ENCODE measurements at regions not wholly inside any gene's neighbourhood (a gene's known extent, or its start where the extent isn't known, plus 50 kb on each side); places are given as distances from the start of the nearest gene placed in this dataset.
"Not testable (repeated sequence)": the region's sequence is repeated elsewhere in the genome, so short reads cannot be mapped to it uniquely, and the experiment has no call there.

GRCh38 chr2:176575237-176575744 is 306.0 kb downstream of the MTX2 start:
- no peak for DNase-seq

GRCh38 chr2:176577054-176577453 is 307.8 kb downstream of the MTX2 start:
- DNase-seq = no peak

- not testable (repeated sequence) for DNase-seq
Observed at GRCh38 chr2:176578292-176578691, 309.1 kb downstream of the MTX2 start.

- no peak for DNase-seq
Observed at GRCh38 chr2:176579608-176580007, 310.4 kb downstream of the MTX2 start.

DNA sequence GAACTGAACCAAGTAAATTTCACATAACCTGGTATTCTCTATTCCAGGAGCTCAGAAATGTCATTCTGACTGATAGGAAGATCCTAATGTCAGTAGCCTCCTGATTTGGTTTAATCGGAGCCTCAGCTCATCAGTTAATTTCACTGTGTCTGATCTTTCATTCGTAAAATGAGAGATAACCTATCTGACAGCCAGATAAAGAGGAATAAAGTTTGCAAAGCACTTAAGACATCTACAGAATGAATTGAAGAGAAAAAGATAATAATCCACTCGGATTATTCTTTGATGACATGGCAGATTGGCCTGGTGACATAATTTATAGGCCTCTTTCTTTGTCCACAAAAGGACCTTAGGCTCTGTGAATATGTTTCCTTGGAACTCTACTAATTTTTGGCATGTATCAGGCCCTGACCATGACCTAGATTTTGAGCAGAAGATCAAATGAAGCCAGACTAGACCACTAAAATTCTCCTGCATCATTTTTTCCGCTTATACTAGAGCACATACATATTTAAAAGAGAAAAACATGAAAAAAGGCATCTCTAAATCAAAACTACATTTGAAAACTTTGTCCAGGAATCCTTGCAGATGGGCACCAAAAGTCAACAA is 312.4 kb downstream of the MTX2 start:
- no peak for DNase-seq

GRCh38 chr2:176582176-176582575 is 312.9 kb downstream of the MTX2 start:
- DNase-seq = no peak

DNA sequence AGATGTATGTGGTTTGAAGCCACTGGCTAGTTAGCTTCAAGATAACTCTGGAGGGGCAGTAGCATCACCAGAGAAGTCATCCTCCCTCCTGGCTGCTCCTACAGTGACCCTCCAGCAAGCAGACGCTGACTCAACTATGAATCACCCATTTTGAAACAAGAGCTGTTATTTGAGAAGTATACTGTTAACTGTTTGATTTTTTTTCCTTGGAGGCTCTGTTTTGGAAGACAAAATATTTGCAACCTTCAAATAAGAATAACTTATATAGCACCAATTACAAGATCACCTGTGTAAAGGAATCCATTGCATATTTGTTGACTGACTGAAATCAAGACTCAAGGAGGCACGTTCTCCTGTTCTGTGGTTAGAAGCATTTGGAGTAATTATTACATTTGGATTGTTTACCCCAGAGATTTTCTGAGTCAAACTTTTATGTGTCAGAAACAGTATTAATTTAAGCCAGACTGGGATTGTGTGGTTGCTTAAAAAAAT is 313.8 kb downstream of the MTX2 start:
- no peak for DNase-seq

GRCh38 chr2:176583607-176584006 is 314.4 kb downstream of the MTX2 start:
- no peak for DNase-seq

DNA sequence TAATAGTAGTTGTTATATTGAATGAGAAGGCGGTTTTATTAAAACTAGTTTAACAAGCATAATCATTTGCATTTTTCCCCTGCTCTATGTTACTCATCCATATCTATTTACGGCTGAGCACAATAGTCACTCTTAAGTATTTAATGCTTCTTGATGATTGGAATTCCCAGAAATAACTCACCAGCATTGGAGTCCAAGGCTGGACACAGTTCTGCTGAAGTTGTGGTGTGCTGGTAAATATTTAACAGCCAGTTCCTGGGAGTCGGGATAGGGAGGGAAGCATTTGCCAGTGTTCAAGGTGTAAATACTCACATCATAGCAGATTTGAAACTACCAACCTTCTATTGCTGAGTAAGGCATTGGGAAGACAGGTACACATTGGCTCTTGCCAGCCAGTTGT is 315.1 kb downstream of the MTX2 start:
- DNase-seq = no peak

GRCh38 chr2:176585291-176585690 is 316.0 kb downstream of the MTX2 start:
- no peak for DNase-seq

GRCh38 chr2:176585791-176586190 is 316.5 kb downstream of the MTX2 start:
- no peak for DNase-seq

GRCh38 chr2:176589287-176589686 is 320.0 kb downstream of the MTX2 start:
- DNase-seq = no peak

GRCh38 chr2:176589825-176590440 is 320.7 kb downstream of the MTX2 start:
- no peak for DNase-seq

- DNase-seq = no peak
Observed at GRCh38 chr2:176592216-176592615, 323.0 kb downstream of the MTX2 start.

- no peak for DNase-seq
Observed at GRCh38 chr2:176595986-176596385, 326.7 kb downstream of the MTX2 start.

GRCh38 chr2:176597916-176598315 is 328.7 kb downstream of the MTX2 start:
- no peak for DNase-seq

DNA sequence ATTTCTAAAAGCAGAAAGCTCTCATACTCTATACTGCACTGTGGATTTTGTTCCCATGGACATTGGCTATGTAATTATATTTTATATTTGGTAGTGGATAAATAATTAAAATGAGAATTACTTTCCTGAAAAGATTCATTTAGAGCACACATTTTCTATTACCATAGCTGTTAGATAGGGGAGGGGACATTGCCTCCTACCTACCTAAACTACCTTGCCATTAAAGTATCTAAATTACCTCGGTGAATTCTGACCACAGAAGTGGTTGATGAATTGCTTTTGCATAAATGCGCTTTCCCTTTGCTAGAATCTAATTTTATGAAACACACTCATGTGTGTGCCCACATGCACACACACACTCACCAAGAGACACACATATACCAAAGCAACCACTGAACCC is 329.1 kb downstream of the MTX2 start:
- DNase-seq = no peak

- no peak for DNase-seq
Observed at GRCh38 chr2:176599796-176600485, 330.7 kb downstream of the MTX2 start.

DNA sequence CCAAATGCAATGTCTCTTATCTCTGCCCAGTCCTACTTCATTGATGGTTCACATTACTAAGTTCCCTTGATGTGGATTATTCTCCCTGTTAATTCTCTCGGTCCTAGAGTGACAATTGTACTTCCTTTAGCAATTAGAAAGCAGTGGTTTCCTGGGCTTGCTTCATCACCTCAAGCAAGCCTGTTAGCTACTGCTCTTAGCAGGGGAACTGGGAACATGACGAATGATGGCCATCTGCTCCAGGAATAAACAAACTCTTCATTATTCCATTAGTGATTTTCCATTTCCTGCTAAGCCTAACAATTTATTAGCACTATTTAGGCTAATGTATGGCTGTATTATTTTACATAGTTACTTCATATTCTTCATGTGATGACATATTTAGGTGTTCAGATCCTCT is 331.8 kb downstream of the MTX2 start:
- no peak for DNase-seq

DNA sequence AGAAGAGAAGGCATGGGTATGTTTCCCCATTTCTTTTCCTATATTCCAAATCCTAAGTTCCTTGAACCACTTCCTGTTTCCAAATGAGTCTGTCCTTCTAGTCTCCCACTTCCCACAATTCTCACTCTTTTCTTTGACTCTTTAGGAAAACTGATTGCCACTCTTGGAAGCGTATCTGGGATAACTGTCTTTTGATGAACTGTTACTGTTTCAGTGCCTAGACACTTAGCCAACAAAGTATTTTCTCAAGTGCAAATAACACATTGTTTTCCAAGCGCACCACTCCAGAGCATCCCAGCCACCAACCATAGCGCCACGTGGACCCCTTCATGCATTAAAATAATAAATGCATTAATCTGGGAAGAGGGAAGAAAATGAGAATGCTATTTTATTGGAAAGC is 342.8 kb downstream of the MTX2 start:
- no peak for DNase-seq

DNA sequence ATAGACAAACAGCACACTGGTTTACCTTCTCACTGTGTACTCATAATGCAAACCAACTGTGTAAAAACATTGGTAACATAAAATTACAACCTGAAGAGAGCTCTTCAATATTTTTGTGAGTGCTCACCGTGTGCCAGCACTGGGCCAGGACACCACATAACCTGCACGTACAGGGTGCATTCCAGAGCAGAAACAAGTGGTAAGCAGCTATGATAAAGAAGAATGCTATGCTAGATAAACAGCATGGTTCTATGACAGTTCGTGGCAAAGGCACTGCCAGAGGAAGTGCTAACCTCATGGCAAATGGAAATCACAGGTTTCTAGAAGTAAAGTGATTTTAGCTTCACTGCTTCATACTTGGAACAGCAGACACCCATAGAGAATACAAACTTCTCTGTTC is 343.5 kb downstream of the MTX2 start:
- no peak for DNase-seq

DNA sequence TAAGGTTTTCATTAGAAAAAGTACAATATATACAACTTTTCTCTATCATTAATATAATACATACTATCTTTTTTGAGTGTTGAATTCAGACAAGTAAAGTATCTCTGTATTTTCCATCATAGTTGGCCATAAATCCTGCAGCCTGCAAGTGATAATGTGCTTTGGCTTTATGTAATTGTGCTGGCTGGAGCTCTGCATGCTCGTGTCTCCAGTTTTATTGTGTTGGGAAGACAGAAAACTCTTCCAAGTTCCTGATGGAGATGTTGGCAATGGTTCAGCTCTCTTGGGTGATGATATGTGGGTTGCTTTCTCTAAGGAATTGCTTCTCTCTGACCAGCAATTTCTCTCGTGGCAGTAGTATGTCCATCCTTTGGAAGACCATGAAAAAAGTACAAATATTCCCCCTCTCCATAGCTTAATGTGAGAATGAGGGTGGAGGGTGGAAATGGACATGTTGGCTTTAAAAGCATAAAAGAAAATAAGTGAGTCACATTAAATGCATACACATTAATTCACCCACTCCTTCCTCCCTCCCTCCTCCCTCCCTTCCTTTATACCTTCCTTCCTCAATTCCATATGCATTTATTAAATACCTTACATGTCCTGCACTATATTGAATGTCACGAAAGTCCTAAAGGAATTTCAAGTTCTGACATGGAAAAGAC is 344.2 kb downstream of the MTX2 start:
- no peak for DNase-seq

GRCh38 chr2:176614049-176614448 is 344.8 kb downstream of the MTX2 start:
- no peak for DNase-seq

GRCh38 chr2:176614930-176615329 is 345.7 kb downstream of the MTX2 start:
- DNase-seq = no peak
